ENCODE measurements at regions not wholly inside any gene's neighbourhood (a gene's known extent, or its start where the extent isn't known, plus 50 kb on each side); places are given as distances from the start of the nearest gene placed in this dataset.

GRCh38 chr7:46315891-46316290, 394.8 kb upstream of the IGFBP3 start:
- Histone ChIP-seq H3K9me3 (no peaks in the 10 kb centered on the region), H3K36me3 (no peaks in the 10 kb centered on the region), H3K4me1 (no peaks in the 10 kb centered on the region), H3K27ac (no peak overlapping the region), H3K27me3 (no peaks in the 10 kb centered on the region), H3K4me3 (no peak overlapping the region)
- no peak for ATAC-seq
- intact Hi-C loops (cut with DNase I; ENCODE audit: low total_unique reads) = no loop called here
- no peak for TF ChIP-seq POLR2A (IDR thresholded peaks at IDR 0.05)
- TF ChIP-seq, protein P1, sequence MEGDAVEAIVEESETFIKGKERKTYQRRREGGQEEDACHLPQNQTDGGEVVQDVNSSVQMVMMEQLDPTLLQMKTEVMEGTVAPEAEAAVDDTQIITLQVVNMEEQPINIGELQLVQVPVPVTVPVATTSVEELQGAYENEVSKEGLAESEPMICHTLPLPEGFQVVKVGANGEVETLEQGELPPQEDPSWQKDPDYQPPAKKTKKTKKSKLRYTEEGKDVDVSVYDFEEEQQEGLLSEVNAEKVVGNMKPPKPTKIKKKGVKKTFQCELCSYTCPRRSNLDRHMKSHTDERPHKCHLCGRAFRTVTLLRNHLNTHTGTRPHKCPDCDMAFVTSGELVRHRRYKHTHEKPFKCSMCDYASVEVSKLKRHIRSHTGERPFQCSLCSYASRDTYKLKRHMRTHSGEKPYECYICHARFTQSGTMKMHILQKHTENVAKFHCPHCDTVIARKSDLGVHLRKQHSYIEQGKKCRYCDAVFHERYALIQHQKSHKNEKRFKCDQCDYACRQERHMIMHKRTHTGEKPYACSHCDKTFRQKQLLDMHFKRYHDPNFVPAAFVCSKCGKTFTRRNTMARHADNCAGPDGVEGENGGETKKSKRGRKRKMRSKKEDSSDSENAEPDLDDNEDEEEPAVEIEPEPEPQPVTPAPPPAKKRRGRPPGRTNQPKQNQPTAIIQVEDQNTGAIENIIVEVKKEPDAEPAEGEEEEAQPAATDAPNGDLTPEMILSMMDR (IDR thresholded peaks at IDR 0.05 in 4 of 5, conservative IDR thresholded peaks at IDR 0.05 in 1 of 5) = no peak
- no peak for DNase-seq
- in situ Hi-C loops (cut with MboI; ENCODE audit: low sequenced_read_pairs in 4 of 4) = no loop called here

- intact Hi-C loops (cut with DNase I; ENCODE audit: low total_unique reads) (no loop called here), in situ Hi-C loops (cut with MboI; ENCODE audit: low sequenced_read_pairs in 4 of 4) (no loop called here)
- DNase-seq (no peak), ATAC-seq (no peak)
- Histone ChIP-seq H3K36me3 (no peaks in the 10 kb centered on the region), H3K27me3 (no peaks in the 10 kb centered on the region), H3K27ac (no peak overlapping the region), H3K4me3 (no peak overlapping the region), H3K4me1 (no peaks in the 10 kb centered on the region), H3K9me3 (no peaks in the 10 kb centered on the region)
- no peak for TF ChIP-seq POLR2A (IDR thresholded peaks at IDR 0.05)
- TF ChIP-seq, protein P1 (IDR thresholded peaks at IDR 0.05 in 4 of 5, conservative IDR thresholded peaks at IDR 0.05 in 1 of 5) = no peak
Observed at GRCh38 chr7:46301677-46302076, 380.6 kb upstream of the IGFBP3 start.

DNA sequence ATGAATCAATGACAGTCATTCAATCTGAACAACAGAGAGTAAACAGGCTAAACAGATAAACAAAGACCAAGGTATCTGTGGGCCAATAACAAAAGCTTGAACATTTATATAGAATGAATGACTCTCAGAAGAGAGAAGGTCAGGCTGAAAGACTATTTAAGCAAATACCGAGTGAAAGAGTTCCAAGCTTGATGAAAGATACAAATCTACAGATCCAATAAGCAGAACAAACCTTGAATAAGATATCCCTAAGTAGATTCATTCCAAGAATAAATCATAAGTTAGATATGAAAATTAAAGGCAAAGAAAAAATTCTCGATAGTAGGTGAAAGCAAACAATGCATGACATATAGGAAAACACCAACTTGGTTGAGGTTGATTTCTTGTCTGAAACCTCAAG, 376.4 kb upstream of the IGFBP3 start:
- DNase-seq (no peak), ATAC-seq (no peak)
- Histone ChIP-seq H3K36me3 (no peaks in the 10 kb centered on the region), H3K9me3 (no peaks in the 10 kb centered on the region), H3K27ac (no peak overlapping the region), H3K27me3 (no peaks in the 10 kb centered on the region), H3K4me3 (no peak overlapping the region), H3K4me1 (no peaks in the 10 kb centered on the region)
- in situ Hi-C loops (cut with MboI; ENCODE audit: low sequenced_read_pairs in 4 of 4) = no loop called here
- intact Hi-C loops (cut with DNase I; ENCODE audit: low total_unique reads) = no loop called here
- no peak for TF ChIP-seq POLR2A (IDR thresholded peaks at IDR 0.05)
- TF ChIP-seq, protein P1 (IDR thresholded peaks at IDR 0.05 in 4 of 5, conservative IDR thresholded peaks at IDR 0.05 in 1 of 5) = no peak

- no peak overlapping the region for H3K27ac ChIP-seq
- intact Hi-C loops (cut with DNase I; ENCODE audit: low total_unique reads) (no loop called here), in situ Hi-C loops (cut with MboI; ENCODE audit: low sequenced_read_pairs in 4 of 4) (no loop called here)
- ATAC-seq (no peak), DNase-seq (no peak)
- H3K9me3 ChIP-seq = no peaks in the 10 kb centered on the region
- H3K4me3 ChIP-seq = no peak overlapping the region
- no peaks in the 10 kb centered on the region for H3K36me3 ChIP-seq
- TF ChIP-seq POLR2A (IDR thresholded peaks at IDR 0.05) = no peak
- TF ChIP-seq, protein P1 (IDR thresholded peaks at IDR 0.05 in 4 of 5, conservative IDR thresholded peaks at IDR 0.05 in 1 of 5) = no peak
- no peaks in the 10 kb centered on the region for H3K27me3 ChIP-seq
- no peaks in the 10 kb centered on the region for H3K4me1 ChIP-seq
Observed at GRCh38 chr7:46296526-46296925, 375.5 kb upstream of the IGFBP3 start.

DNA sequence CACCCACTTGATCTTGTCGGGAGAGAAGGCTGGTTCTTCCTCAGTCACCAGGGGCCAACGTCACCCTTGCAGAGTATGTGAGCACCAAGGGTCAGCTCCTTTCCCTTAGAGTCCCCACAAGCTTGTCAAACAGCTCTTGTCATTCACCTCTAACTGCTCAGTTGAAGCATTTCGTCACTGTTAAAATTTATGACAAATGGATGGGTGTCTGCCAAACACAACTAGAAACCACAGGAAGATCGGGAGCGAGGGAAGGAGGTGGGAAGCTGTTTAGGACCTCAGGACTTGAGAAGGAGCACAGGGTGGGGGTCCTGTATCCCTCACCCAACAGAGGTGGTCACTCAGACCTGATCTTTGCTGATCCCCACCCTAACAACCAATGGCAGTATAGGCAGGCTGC, 373.3 kb upstream of the IGFBP3 start:
- ATAC-seq = no peak
- H3K27ac ChIP-seq = no peak overlapping the region
- intact Hi-C loops (cut with DNase I; ENCODE audit: low total_unique reads) = no loop called here

More for the DNA sequence above, 373.3 kb upstream of the IGFBP3 start:
- in situ Hi-C loops (cut with MboI; ENCODE audit: low sequenced_read_pairs in 4 of 4) = no loop called here
- Histone ChIP-seq H3K36me3 (no peaks in the 10 kb centered on the region), H3K27me3 (no peaks in the 10 kb centered on the region), H3K4me1 (peaks cover 0 to 5% of the 10 kb centered on the region in 2 donors), H3K4me3 (no peak overlapping the region), H3K9me3 (no peaks in the 10 kb centered on the region)
- TF ChIP-seq, protein P1 (IDR thresholded peaks at IDR 0.05 in 4 of 5, conservative IDR thresholded peaks at IDR 0.05 in 1 of 5) = no peak
- no peak for TF ChIP-seq POLR2A (IDR thresholded peaks at IDR 0.05)
- no peak for DNase-seq
